ENCODE measurements at regions not wholly inside any gene's neighbourhood (a gene's known extent, or its start where the extent isn't known, plus 50 kb on each side); places are given as distances from the start of the nearest gene placed in this dataset.

DNA sequence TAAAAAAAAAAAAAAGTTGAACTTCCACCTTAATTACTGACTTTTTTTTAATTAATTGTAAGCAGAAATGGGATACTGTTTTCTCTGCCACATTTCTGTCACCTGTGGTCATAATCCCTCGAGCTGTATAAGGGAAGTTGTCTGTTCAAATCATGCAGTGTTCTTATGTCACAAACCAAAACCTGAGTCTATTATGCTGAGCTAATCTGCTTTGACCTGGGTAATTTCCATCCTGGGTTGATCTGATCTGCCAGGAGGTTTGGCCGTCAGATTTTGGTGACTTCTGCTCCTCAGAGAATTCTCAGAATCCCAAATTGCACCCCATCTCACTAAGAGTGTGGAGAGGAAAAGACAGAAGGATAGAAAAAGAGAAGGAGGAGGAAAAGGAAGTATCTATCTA lies 683.1 kb downstream of the KCTD8 start:
- Histone ChIP-seq H3K27ac (ENCODE audit: low read length) (no peak overlapping the region), H3K27me3 (ENCODE audit: control insufficient read depth, insufficient read depth, low read length) (no peaks in the 10 kb centered on the region), H3K9me3 (ENCODE audit: control insufficient read depth, insufficient read depth, low read length) (no peaks in the 10 kb centered on the region), H3K36me3 (ENCODE audit: control insufficient read depth, insufficient read depth, low read length) (no peaks in the 10 kb centered on the region), H3K4me3 (ENCODE audit: low read length) (no peak overlapping the region), H3K4me1 (ENCODE audit: control insufficient read depth, insufficient read depth, low read length) (no peaks in the 10 kb centered on the region)
- no CpG with 5 or more reads among the region's 2 CpGs for WGBS (ENCODE audit: insufficient coverage, insufficient read length)
- DNase-seq (ENCODE audit: low read depth, low spot score): no peak

DNA sequence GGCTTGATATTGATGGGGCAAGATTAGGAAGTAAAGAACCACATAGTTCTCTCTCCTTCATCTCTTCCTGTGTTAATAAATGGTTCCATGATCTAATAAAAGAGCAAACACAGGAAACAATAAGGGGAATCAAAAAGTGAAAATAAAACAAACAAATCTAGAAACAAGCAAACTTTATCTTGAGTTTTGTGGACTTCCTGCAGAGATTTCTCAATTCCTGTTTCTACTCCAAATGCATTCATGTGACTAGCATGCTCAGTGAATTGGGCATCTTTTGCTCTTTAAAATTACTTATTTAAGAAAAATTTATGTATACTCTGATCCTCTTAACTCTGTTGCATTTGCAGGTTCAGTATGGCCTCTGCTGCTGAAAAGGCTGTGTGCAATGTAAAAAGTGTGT lies 682.0 kb downstream of the KCTD8 start:
- H3K27ac ChIP-seq (ENCODE audit: low read length): no peak overlapping the region
- H3K27me3 ChIP-seq (ENCODE audit: control insufficient read depth, insufficient read depth, low read length): no peaks in the 10 kb centered on the region
- no peak for DNase-seq (ENCODE audit: low read depth, low spot score)
- no peaks in the 10 kb centered on the region for H3K36me3 ChIP-seq (ENCODE audit: control insufficient read depth, insufficient read depth, low read length)
- no peaks in the 10 kb centered on the region for H3K4me1 ChIP-seq (ENCODE audit: control insufficient read depth, insufficient read depth, low read length)
- no peaks in the 10 kb centered on the region for H3K9me3 ChIP-seq (ENCODE audit: control insufficient read depth, insufficient read depth, low read length)
- H3K4me3 ChIP-seq (ENCODE audit: low read length): no peak overlapping the region

DNA sequence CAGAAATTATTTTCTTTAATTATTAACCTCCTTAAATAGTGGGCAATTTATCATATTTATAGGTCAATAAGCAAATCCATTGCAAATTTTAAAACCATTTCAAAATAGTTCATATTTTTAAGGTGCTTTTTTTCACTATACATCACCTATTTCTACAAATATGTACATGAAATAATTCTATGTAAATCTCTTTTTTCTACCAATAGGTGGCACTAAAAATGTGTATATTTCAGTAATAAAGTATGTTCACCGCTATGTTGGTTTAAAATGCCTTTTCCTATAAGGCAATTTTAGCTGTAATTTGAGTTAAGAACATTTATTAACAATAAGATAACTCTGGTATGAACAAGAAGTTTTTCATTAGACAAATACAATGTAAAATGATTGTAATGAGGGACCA lies 672.2 kb downstream of the KCTD8 start:
- no peak overlapping the region for H3K4me3 ChIP-seq (ENCODE audit: low read length)
- WGBS (ENCODE audit: insufficient coverage, insufficient read length): no CpG with 5 or more reads among the region's 1 CpG
- H3K36me3 ChIP-seq (ENCODE audit: control insufficient read depth, insufficient read depth, low read length): no peaks in the 10 kb centered on the region
- DNase-seq (ENCODE audit: low read depth, low spot score): no peak
- no peaks in the 10 kb centered on the region for H3K4me1 ChIP-seq (ENCODE audit: control insufficient read depth, insufficient read depth, low read length)
- no peaks in the 10 kb centered on the region for H3K27me3 ChIP-seq (ENCODE audit: control insufficient read depth, insufficient read depth, low read length)
- no peaks in the 10 kb centered on the region for H3K9me3 ChIP-seq (ENCODE audit: control insufficient read depth, insufficient read depth, low read length)
- H3K27ac ChIP-seq (ENCODE audit: low read length): no peak overlapping the region

DNA sequence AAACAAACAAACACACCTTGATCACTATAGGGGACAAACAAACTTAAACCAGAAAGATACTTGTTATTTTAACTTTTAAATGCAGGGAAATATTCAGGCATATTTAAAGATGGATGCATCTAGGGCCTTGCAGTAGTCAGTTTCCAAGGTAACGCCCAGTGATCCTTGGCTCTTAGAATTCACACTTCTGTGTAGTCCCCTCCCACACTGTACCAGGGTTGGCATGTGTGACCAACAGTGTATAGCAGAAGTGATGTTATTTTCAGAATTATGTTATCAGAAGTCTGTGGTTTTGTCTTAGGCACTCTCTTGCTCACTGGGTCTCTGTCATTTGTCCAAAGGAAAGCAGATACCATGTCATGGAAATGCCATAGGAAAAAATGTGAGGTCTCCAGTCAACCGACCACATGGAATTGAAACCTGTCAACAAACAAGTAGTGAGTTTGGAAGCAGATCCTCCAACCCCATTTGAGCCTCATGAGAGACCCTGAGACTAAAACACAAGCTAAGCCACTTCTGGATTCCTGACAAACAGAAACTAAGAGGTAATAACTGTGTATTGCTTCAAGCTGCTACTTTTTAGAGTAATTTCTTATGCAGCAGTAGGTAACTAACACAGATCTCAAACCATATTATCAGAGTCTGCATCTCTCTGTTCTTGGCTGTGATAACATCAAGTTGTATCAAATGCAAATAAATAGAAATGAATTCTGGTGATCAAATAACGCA lies 670.3 kb downstream of the KCTD8 start:
- Histone ChIP-seq H3K4me3 (ENCODE audit: low read length) (no peak overlapping the region), H3K9me3 (ENCODE audit: control insufficient read depth, insufficient read depth, low read length) (no peaks in the 10 kb centered on the region), H3K4me1 (ENCODE audit: control insufficient read depth, insufficient read depth, low read length) (no peaks in the 10 kb centered on the region), H3K27me3 (ENCODE audit: control insufficient read depth, insufficient read depth, low read length) (no peaks in the 10 kb centered on the region), H3K27ac (ENCODE audit: low read length) (no peak overlapping the region), H3K36me3 (ENCODE audit: control insufficient read depth, insufficient read depth, low read length) (no peaks in the 10 kb centered on the region)
- no CpG with 5 or more reads among the region's 3 CpGs for WGBS (ENCODE audit: insufficient coverage, insufficient read length)
- no peak for DNase-seq (ENCODE audit: low read depth, low spot score)

GRCh38 chr4:43781125-43781524 lies 667.5 kb downstream of the KCTD8 start:
- no peaks in the 10 kb centered on the region for H3K36me3 ChIP-seq (ENCODE audit: control insufficient read depth, insufficient read depth, low read length)
- no peaks in the 10 kb centered on the region for H3K27me3 ChIP-seq (ENCODE audit: control insufficient read depth, insufficient read depth, low read length)
- H3K4me3 ChIP-seq (ENCODE audit: low read length): no peak overlapping the region
- no peaks in the 10 kb centered on the region for H3K4me1 ChIP-seq (ENCODE audit: control insufficient read depth, insufficient read depth, low read length)
- no peak for DNase-seq (ENCODE audit: low read depth, low spot score)
- H3K27ac ChIP-seq (ENCODE audit: low read length): no peak overlapping the region
- H3K9me3 ChIP-seq (ENCODE audit: control insufficient read depth, insufficient read depth, low read length): no peaks in the 10 kb centered on the region

DNA sequence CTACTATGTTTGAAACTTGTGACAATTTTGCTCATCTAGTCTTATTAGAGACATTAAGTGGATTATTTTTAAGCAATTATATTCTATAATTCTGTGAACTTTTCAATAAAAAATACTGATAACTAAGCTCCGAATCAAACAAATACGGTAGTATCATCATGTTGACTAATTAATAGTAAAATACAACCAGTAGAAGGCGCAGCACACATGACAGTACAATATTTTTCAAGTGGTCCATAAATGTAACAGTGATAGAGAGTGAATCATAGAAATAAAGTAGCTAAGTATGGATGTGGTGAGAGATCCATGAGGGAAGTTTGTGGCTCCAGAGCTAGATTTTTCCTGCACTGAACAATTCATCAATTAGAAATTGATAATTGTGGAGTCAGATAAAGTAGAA lies 666.2 kb downstream of the KCTD8 start:
- Histone ChIP-seq H3K27me3 (ENCODE audit: control insufficient read depth, insufficient read depth, low read length) (no peaks in the 10 kb centered on the region), H3K4me3 (ENCODE audit: low read length) (no peak overlapping the region), H3K4me1 (ENCODE audit: control insufficient read depth, insufficient read depth, low read length) (no peaks in the 10 kb centered on the region), H3K36me3 (ENCODE audit: control insufficient read depth, insufficient read depth, low read length) (no peaks in the 10 kb centered on the region), H3K9me3 (ENCODE audit: control insufficient read depth, insufficient read depth, low read length) (no peaks in the 10 kb centered on the region), H3K27ac (ENCODE audit: low read length) (no peak overlapping the region)
- DNase-seq (ENCODE audit: low read depth, low spot score): no peak
- no CpG with 5 or more reads among the region's 3 CpGs for WGBS (ENCODE audit: insufficient coverage, insufficient read length)

- H3K27ac ChIP-seq (ENCODE audit: low read length): no peak overlapping the region
- no CpG with 5 or more reads among the region's 1 CpG for WGBS (ENCODE audit: insufficient coverage, insufficient read length)
- no peak for DNase-seq (ENCODE audit: low read depth, low spot score)
- H3K36me3 ChIP-seq (ENCODE audit: control insufficient read depth, insufficient read depth, low read length): no peaks in the 10 kb centered on the region
- no peaks in the 10 kb centered on the region for H3K9me3 ChIP-seq (ENCODE audit: control insufficient read depth, insufficient read depth, low read length)
- no peaks in the 10 kb centered on the region for H3K27me3 ChIP-seq (ENCODE audit: control insufficient read depth, insufficient read depth, low read length)
- no peaks in the 10 kb centered on the region for H3K4me1 ChIP-seq (ENCODE audit: control insufficient read depth, insufficient read depth, low read length)
- no peak overlapping the region for H3K4me3 ChIP-seq (ENCODE audit: low read length)
These were observed 632.5 kb downstream of the KCTD8 start for GRCh38 chr4:43816116-43816515.

GRCh38 chr4:43822621-43823020 lies 626.0 kb downstream of the KCTD8 start:
- no peak overlapping the region for H3K27ac ChIP-seq (ENCODE audit: low read length)
- peaks cover 3% of the 10 kb centered on the region; the same call in 1 of the 2 replicates for H3K9me3 ChIP-seq (ENCODE audit: control insufficient read depth, insufficient read depth, low read length)
- H3K27me3 ChIP-seq (ENCODE audit: control insufficient read depth, insufficient read depth, low read length): no peaks in the 10 kb centered on the region
- no peak for DNase-seq (ENCODE audit: low read depth, low spot score)
- WGBS (ENCODE audit: insufficient coverage, insufficient read length): no CpG with 5 or more reads among the region's 2 CpGs
- no peak overlapping the region for H3K4me3 ChIP-seq (ENCODE audit: low read length)
- no peaks in the 10 kb centered on the region for H3K36me3 ChIP-seq (ENCODE audit: control insufficient read depth, insufficient read depth, low read length)
- no peaks in the 10 kb centered on the region for H3K4me1 ChIP-seq (ENCODE audit: control insufficient read depth, insufficient read depth, low read length)

DNA sequence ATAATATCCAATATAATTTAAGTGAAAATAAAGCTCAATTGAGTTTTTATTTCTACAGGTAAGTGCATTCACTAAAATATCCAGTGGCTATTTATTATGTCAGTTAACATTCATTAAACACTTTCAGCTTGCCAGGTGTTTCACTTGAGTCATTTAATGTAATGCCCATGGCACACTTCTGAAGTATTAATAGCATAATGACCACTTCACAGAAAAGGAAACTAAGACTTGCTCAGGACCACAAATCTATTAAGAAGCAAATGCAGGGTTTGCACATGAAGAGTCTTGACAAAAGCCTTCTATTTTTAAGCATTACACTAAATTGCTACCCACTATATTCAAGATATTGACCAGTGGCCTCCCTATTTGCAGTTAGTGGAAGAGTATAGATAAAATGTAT lies 612.7 kb downstream of the KCTD8 start:
- Histone ChIP-seq H3K4me1 (ENCODE audit: control insufficient read depth, insufficient read depth, low read length) (no peaks in the 10 kb centered on the region), H3K4me3 (ENCODE audit: low read length) (no peak overlapping the region), H3K27ac (ENCODE audit: low read length) (no peak overlapping the region), H3K27me3 (ENCODE audit: control insufficient read depth, insufficient read depth, low read length) (no peaks in the 10 kb centered on the region), H3K9me3 (ENCODE audit: control insufficient read depth, insufficient read depth, low read length) (no peaks in the 10 kb centered on the region), H3K36me3 (ENCODE audit: control insufficient read depth, insufficient read depth, low read length) (no peaks in the 10 kb centered on the region)
- DNase-seq (ENCODE audit: low read depth, low spot score): no peak

- Histone ChIP-seq H3K27ac (ENCODE audit: low read length) (no peak overlapping the region), H3K4me1 (ENCODE audit: control insufficient read depth, insufficient read depth, low read length) (no peaks in the 10 kb centered on the region), H3K9me3 (ENCODE audit: control insufficient read depth, insufficient read depth, low read length) (no peaks in the 10 kb centered on the region), H3K27me3 (ENCODE audit: control insufficient read depth, insufficient read depth, low read length) (no peaks in the 10 kb centered on the region), H3K4me3 (ENCODE audit: low read length) (no peak overlapping the region), H3K36me3 (ENCODE audit: control insufficient read depth, insufficient read depth, low read length) (no peaks in the 10 kb centered on the region)
- no peak for DNase-seq (ENCODE audit: low read depth, low spot score)
These were observed 611.4 kb downstream of the KCTD8 start for GRCh38 chr4:43837171-43837570.

DNA sequence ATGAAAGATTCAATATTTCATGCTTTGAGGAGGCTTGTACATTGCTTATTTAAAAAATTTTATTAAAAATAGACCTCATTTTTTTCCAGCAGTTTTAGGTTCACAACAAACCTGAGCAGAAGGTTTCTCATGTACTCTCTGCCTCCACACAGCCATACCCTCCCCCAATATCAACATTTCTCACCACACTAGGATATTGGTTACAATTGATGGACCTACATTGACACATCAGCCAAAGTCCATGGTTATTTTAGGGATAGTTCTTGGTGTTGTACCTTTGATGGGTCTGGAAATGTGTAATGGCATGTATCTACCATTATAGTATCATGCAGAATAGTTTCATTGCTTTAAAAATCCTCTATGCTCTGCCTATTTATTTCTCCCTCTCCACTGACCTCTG lies 611.0 kb downstream of the KCTD8 start:
- H3K27ac ChIP-seq (ENCODE audit: low read length): no peak overlapping the region
- no peaks in the 10 kb centered on the region for H3K27me3 ChIP-seq (ENCODE audit: control insufficient read depth, insufficient read depth, low read length)
- no peaks in the 10 kb centered on the region for H3K9me3 ChIP-seq (ENCODE audit: control insufficient read depth, insufficient read depth, low read length)
- H3K4me1 ChIP-seq (ENCODE audit: control insufficient read depth, insufficient read depth, low read length): no peaks in the 10 kb centered on the region
- H3K4me3 ChIP-seq (ENCODE audit: low read length): no peak overlapping the region
- H3K36me3 ChIP-seq (ENCODE audit: control insufficient read depth, insufficient read depth, low read length): no peaks in the 10 kb centered on the region
- DNase-seq (ENCODE audit: low read depth, low spot score): no peak
